Esophagus squamous epithelium (tissue), 5 donors: ENCODE measurements at regions not wholly inside any gene's neighbourhood (a gene's known extent, or its start where the extent isn't known, plus 50 kb on each side); places are given as distances from the start of the nearest gene placed in this dataset.

Source experiments
- DNase-seq: peaks from one replicate; lab custom pipeline; 2025; lab: John Stamatoyannopoulos, UW
- H3K27ac ChIP-seq, 4 donors: fragments of 200-600 bp; sonication (generic); one replicate each; pipeline ENCODE4 v1.5.1; 2016 to 2019; ENCODE audit warnings: mild to moderate bottlenecking in 1 of 4
- H3K27me3 ChIP-seq, 4 donors: fragments of 200-600 bp; sonication (generic); 1 replicate in 3 of 4; 2 replicates in 1 of 4; pipeline versions ENCODE4 v1.5.1 to v1.6.0; 2017 to 2021; ENCODE audit warnings: antibody characterized with exemption in 1 of 4
- H3K36me3 ChIP-seq, 3 donors: fragments of 200-600 bp; sonication (generic); one replicate each; pipeline ENCODE4 v1.5.1; 2016 to 2019
- H3K4me1 ChIP-seq, 3 donors: fragments of 200-600 bp; sonication (generic); one replicate each; pipeline ENCODE4 v1.5.1; 2017 to 2019
- H3K4me3 ChIP-seq, 4 donors: fragments of 200-600 bp; sonication (generic); 1 replicate in 3 of 4; 2 replicates in 1 of 4; pipeline ENCODE4 v1.5.1; 2016 to 2019; ENCODE audit warnings: mild to moderate bottlenecking in 2 of 4, moderate library complexity in 1 of 4
- H3K9me3 ChIP-seq, 3 donors: fragments of 200-600 bp; sonication (generic); one replicate each; pipeline ENCODE4 v1.5.1; 2016 to 2019
- CTCF ChIP-seq, 6 experiments: fragments of 450-650 bp in 4 of 6; fragments of 200-600 bp in 2 of 6; sonication (generic) in 2 of 6; IDR thresholded peaks; one replicate each; pipeline ENCODE4 v1.5.1; 2016 to 2019; ENCODE audit warnings: antibody characterized with exemption in 6 of 6, mild to moderate bottlenecking in 4 of 6, moderate library complexity in 4 of 6
- POLR2A ChIP-seq, 4 donors: fragments of 450-650 bp; IDR thresholded peaks; one replicate each; pipeline ENCODE4 v1.6.1; 2017; ENCODE audit warnings: antibody characterized with exemption in 4 of 4, mild to moderate bottlenecking in 4 of 4, moderate library complexity in 3 of 4
- WGBS, 2 donors: methylation state at CpG; one replicate each; pipeline ENCODE4 v1.1.5; 2018; 5-methylcytosine and 5-hydroxymethylcytosine counted together
- intact Hi-C: fragments of 100-400 bp; cut with DNase I; formaldehyde crosslinking; loops from one replicate; pipeline ENCODE4 v1.15.0; 2022
- donor health status: DM: yes; HTN: yes; CAD: no.

- WGBS, 2 donors, result 35 to 57% methylated on average over 3 of the region's 3 CpGs
- no peak for DNase-seq
These were observed 604.4 kb downstream of the ARAP2 start for GRCh38 chr4:35639929-35640328.

GRCh38 chr4:35643661-35644060 lies 600.7 kb downstream of the ARAP2 start:
- Histone ChIP-seq H3K27ac (no peak overlapping the region), H3K27me3 (no peaks in the 10 kb centered on the region), H3K9me3 (no peaks in the 10 kb centered on the region), H3K4me1 (no peaks in the 10 kb centered on the region), H3K36me3 (no peaks in the 10 kb centered on the region), H3K4me3 (no peak overlapping the region)
- TF ChIP-seq POLR2A (IDR thresholded peaks at IDR 0.05) (no peak), CTCF (IDR thresholded peaks at IDR 0.05) (no peak)
- DNase-seq, result no peak
- intact Hi-C loops, result no loop called here

More at GRCh38 chr4:35639929-35640328, 604.4 kb downstream of the ARAP2 start:
- intact Hi-C loops, result no loop called here
- no peak overlapping the region for H3K27ac ChIP-seq
- no peaks in the 10 kb centered on the region for H3K27me3 ChIP-seq
- no peaks in the 10 kb centered on the region for H3K9me3 ChIP-seq
- no peaks in the 10 kb centered on the region for H3K4me1 ChIP-seq
- TF ChIP-seq POLR2A (IDR thresholded peaks at IDR 0.05) (no peak), CTCF (IDR thresholded peaks at IDR 0.05) (no peak)
- no peak overlapping the region for H3K4me3 ChIP-seq
- no peaks in the 10 kb centered on the region for H3K36me3 ChIP-seq

- Histone ChIP-seq H3K4me1 (no peaks in the 10 kb centered on the region), H3K36me3 (no peaks in the 10 kb centered on the region), H3K4me3 (no peak overlapping the region), H3K27ac (no peak overlapping the region), H3K27me3 (no peaks in the 10 kb centered on the region), H3K9me3 (no peaks in the 10 kb centered on the region)
- TF ChIP-seq CTCF (IDR thresholded peaks at IDR 0.05) (no peak), POLR2A (IDR thresholded peaks at IDR 0.05) (no peak)
- intact Hi-C loops, result no loop called here
- DNase-seq, result no peak
These were observed 599.7 kb downstream of the ARAP2 start for GRCh38 chr4:35644591-35644990.

- intact Hi-C loops, result no loop called here
- 80 to 93% methylated on average over 3 of the region's 3 CpGs for WGBS, 2 donors
- Histone ChIP-seq H3K36me3 (no peaks in the 10 kb centered on the region), H3K9me3 (no peaks in the 10 kb centered on the region), H3K4me1 (no peaks in the 10 kb centered on the region), H3K27ac (no peak overlapping the region), H3K27me3 (no peaks in the 10 kb centered on the region), H3K4me3 (no peak overlapping the region)
- no peak for DNase-seq
- TF ChIP-seq CTCF (IDR thresholded peaks at IDR 0.05), result no peak
- TF ChIP-seq POLR2A (IDR thresholded peaks at IDR 0.05), result no peak
These were observed 595.3 kb downstream of the ARAP2 start for GRCh38 chr4:35649011-35649410.

GRCh38 chr4:35649778-35650177 lies 594.5 kb downstream of the ARAP2 start:
- intact Hi-C loops, result no loop called here
- Histone ChIP-seq H3K27me3 (no peaks in the 10 kb centered on the region), H3K36me3 (no peaks in the 10 kb centered on the region), H3K9me3 (no peaks in the 10 kb centered on the region), H3K27ac (no peak overlapping the region), H3K4me1 (no peaks in the 10 kb centered on the region), H3K4me3 (no peak overlapping the region)
- TF ChIP-seq CTCF (IDR thresholded peaks at IDR 0.05) (no peak), POLR2A (IDR thresholded peaks at IDR 0.05) (no peak)
- DNase-seq, result no peak
